Body of pancreas (tissue), 4 donors: ENCODE measurements at regions not wholly inside any gene's neighbourhood (a gene's known extent, or its start where the extent isn't known, plus 50 kb on each side); places are given as distances from the start of the nearest gene placed in this dataset.

Experiments
- POLR2A ChIP-seq, 3 donors: fragments of 450-650 bp; IDR thresholded peaks; one replicate each; pipeline ENCODE4 v1.6.1; 2016; ENCODE audit warnings: antibody characterized with exemption in 3 of 3, mild to moderate bottlenecking in 2 of 3
- TF ChIP-seq, protein P1 (sequence below), 7 experiments: fragments of 450-650 bp in 4 of 7; fragments of 200-600 bp in 3 of 7; sonication (generic) in 3 of 7; IDR thresholded peaks; one replicate each; pipeline ENCODE4 v1.5.1; 2016 to 2019; ENCODE audit warnings: antibody characterized with exemption in 7 of 7

DNA sequence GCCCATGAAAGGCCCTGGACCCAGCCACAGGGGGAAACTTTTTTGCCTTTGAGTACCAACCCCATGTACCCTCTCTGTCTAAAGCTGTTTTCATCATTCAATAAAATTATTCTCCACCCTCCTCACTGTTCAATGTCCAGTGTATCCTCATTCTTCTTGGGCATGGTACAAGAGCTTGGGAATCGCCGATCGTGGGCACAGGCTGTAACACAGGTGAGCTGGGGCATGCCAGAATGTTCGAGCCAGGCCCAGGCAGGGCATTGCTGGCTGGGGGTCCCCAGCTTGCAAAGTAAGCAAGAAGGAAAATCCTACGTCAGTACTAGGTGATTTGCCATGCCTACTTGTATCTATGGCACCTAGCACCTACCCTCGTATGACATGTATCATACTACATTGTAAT, 162.1 kb upstream of the NOL4 start:
- TF ChIP-seq, protein P1, sequence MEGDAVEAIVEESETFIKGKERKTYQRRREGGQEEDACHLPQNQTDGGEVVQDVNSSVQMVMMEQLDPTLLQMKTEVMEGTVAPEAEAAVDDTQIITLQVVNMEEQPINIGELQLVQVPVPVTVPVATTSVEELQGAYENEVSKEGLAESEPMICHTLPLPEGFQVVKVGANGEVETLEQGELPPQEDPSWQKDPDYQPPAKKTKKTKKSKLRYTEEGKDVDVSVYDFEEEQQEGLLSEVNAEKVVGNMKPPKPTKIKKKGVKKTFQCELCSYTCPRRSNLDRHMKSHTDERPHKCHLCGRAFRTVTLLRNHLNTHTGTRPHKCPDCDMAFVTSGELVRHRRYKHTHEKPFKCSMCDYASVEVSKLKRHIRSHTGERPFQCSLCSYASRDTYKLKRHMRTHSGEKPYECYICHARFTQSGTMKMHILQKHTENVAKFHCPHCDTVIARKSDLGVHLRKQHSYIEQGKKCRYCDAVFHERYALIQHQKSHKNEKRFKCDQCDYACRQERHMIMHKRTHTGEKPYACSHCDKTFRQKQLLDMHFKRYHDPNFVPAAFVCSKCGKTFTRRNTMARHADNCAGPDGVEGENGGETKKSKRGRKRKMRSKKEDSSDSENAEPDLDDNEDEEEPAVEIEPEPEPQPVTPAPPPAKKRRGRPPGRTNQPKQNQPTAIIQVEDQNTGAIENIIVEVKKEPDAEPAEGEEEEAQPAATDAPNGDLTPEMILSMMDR (IDR thresholded peaks at IDR 0.05): no peak
- no peak for TF ChIP-seq POLR2A (IDR thresholded peaks at IDR 0.05)
